AG04450 (cell line): ENCODE measurements at regions not wholly inside any gene's neighbourhood (a gene's known extent, or its start where the extent isn't known, plus 50 kb on each side); places are given as distances from the start of the nearest gene placed in this dataset.
"Not testable (repeated sequence)": the region's sequence is repeated elsewhere in the genome, so short reads cannot be mapped to it uniquely, and the experiment has no call there.

ENCODE experiments used
- CTCF ChIA-PET: fragments of 300-600, 350-600 bp; formaldehyde crosslinking; extraction: SDS; loops from one replicate; lab custom pipeline; 2022; ENCODE audit warnings: antibody characterized with exemption, inconsistent platforms; lab: Charles Lee
- POLR2A ChIA-PET: fragments of 350-600 bp; formaldehyde crosslinking; extraction: SDS; loops from one replicate; lab custom pipeline; 2021; ENCODE audit warnings: antibody characterized with exemption, inconsistent platforms; lab: Yijun Ruan, JAX
- DNase-seq: peaks from one replicate; pipeline ENCODE4 v3.0.0-alpha.2; 2011; ENCODE audit warnings: low read depth, low spot score
- H3K27ac ChIP-seq: one replicate; pipeline ENCODE4 v1.5.1; 2012; ENCODE audit warnings: low read depth, low read length, control low read depth
- H3K27me3 ChIP-seq: one replicate; pipeline ENCODE4 v1.6.0; 2012; ENCODE audit warnings: low read length; ENCODE audit not compliant: control insufficient read depth, insufficient read depth
- H3K4me3 ChIP-seq: 2 replicates; pipeline ENCODE4 v1.5.1; 2011; ENCODE audit warnings: mild to moderate bottlenecking, low read depth, low read length, control low read depth
- H3K9me3 ChIP-seq: 2 replicates; pipeline ENCODE4 v1.5.1; 2012; ENCODE audit warnings: low read length; ENCODE audit not compliant: control insufficient read depth, insufficient read depth
- TF ChIP-seq, protein P1 (sequence below): IDR thresholded peaks from 2 replicates; pipeline ENCODE4 v1.5.1; 2011; ENCODE audit warnings: low read depth, low read length, control low read depth, inconsistent platforms

DNA sequence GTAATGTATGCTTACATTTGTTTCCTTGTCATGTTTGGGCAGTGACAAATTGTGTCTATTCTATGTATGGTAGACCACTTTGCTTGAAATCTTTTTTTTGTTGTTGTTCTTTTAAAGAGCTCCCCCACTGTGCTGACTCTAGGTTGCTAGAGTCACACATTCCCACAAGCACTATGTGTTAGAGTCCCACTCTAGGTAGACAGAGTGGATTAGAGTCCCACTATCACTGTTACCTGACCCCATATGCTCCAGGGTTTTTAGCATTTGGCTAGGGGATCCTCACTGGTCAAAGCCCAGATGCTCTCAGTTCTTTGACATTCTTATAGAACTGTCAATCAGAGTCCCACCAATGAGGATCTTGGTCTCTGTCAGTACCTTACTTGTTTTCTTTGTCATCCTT lies 111.2 kb upstream of the TMSB4Y start:
- Histone ChIP-seq H3K27ac (no peak overlapping the region), H3K4me3 (no peak overlapping the region), H3K9me3 (no peaks in the 10 kb centered on the region), H3K27me3 (no peaks in the 10 kb centered on the region)
- CTCF ChIA-PET = no interaction called here
- POLR2A ChIA-PET = no interaction called here
- TF ChIP-seq, protein P1, sequence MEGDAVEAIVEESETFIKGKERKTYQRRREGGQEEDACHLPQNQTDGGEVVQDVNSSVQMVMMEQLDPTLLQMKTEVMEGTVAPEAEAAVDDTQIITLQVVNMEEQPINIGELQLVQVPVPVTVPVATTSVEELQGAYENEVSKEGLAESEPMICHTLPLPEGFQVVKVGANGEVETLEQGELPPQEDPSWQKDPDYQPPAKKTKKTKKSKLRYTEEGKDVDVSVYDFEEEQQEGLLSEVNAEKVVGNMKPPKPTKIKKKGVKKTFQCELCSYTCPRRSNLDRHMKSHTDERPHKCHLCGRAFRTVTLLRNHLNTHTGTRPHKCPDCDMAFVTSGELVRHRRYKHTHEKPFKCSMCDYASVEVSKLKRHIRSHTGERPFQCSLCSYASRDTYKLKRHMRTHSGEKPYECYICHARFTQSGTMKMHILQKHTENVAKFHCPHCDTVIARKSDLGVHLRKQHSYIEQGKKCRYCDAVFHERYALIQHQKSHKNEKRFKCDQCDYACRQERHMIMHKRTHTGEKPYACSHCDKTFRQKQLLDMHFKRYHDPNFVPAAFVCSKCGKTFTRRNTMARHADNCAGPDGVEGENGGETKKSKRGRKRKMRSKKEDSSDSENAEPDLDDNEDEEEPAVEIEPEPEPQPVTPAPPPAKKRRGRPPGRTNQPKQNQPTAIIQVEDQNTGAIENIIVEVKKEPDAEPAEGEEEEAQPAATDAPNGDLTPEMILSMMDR = no peak
- no peak for DNase-seq

DNA sequence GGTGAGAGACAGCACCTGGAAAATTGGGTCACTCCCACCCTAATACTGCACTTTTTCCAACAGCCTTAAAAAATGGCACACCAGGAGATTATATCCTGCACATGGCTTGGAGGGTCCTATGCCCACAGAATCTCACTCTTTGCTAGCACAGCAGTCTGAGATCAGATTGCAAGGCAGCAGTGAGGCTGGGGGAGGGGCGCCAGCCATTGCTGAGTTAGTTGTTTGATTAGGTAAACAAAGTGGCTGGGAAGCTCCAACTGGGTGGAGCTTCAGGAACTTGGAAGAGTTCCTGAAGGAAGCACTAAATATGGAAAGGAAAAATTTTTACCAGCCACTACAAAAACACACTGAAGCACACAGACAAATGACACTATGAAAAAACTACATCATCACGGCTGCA lies 91.1 kb upstream of the UTY start:
- CTCF ChIA-PET, POLR2A ChIA-PET, H3K4me3 ChIP-seq, H3K27ac ChIP-seq, DNase-seq, H3K9me3 ChIP-seq, H3K27me3 ChIP-seq: not testable (repeated sequence)

DNA sequence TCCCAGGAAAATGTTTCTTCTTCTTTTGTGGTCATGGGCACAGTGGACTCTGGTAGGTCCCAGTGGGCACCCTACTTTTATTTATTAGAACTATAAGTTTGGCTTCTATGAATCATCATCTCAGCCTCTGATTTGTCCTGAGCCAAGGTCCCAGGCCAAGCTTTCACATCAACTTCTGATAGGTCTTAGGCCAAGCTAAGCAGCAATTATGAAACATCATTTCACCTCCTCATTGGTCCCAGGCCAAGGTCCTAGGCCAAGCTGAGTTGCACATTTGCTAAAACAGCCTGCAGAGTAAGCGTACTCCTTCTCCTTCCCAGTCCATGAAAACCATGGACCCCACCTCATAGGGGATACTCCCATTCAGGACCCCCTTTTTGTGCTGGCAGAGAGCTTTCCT lies 87.4 kb upstream of the UTY start:
- Histone ChIP-seq H3K4me3 (no peak overlapping the region), H3K27ac (no peak overlapping the region), H3K27me3 (no peaks in the 10 kb centered on the region), H3K9me3 (no peaks in the 10 kb centered on the region)
- ChIA-PET CTCF (no interaction called here), POLR2A (no interaction called here)
- DNase-seq = no peak
- TF ChIP-seq, protein P1 = no peak

DNA sequence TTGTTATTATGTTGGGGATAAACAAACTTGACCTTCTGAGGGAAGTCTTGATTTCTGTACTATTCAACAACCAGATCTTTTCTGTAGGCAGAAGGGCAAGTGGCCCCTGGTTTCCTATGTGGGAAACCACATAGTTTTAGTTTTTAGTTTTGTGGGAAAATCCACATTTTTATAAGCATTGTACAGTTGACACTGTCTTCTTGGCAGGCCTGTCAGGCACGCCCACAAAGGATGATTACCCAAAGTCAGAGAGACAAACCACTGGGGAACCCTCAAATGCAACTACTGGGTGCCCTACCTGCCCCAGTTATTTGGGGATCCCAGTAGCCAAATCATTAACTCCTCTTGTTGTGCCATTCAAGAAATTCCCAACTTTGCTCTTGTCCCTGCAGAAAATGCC lies 75.1 kb upstream of the UTY start:
- no peak overlapping the region for H3K27ac ChIP-seq
- H3K9me3 ChIP-seq = no peaks in the 10 kb centered on the region
- CTCF ChIA-PET = no interaction called here
- DNase-seq = no peak
- no peak overlapping the region for H3K4me3 ChIP-seq
- TF ChIP-seq, protein P1 = no peak
- POLR2A ChIA-PET = no interaction called here
- no peaks in the 10 kb centered on the region for H3K27me3 ChIP-seq

DNA sequence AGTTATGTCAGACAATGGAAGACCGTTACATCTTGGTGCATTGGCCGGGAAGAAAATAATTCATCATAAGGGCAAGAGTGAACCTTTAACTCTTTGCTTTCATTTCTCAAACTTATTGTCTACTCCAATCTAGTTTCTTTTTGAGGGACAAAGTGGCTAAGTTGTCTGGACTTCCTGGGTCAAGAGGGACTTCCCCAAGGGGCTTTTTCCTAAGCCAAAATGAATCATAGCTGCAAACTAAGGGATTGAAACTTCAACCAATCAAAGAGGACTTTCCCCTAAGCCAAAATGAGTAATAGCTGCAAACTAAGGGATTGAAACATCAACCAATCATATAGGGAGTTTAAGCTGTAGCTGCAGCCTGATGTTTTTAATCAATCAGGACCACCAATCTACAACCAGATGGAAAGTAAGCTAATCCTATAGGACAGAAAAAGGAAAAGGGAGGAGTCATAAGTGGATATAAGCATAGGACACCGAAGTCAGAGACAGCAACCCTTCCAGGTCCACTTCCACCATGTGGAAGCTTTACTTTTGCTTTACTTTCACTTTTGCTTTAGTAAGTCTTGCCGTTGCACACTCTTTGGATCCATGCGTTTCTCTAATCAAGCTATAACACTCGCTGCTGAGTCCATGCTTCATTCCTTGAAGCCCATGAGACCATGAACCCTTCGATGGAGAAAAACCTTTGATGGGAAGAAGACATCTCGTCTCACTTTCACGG lies 72.7 kb upstream of the UTY start:
- no peaks in the 10 kb centered on the region for H3K9me3 ChIP-seq
- peak overlapping the region; percentile 25; the same call in 1 of the 2 replicates for H3K4me3 ChIP-seq
- TF ChIP-seq, protein P1 = no peak
- POLR2A ChIA-PET = no interaction called here
- no peak for DNase-seq
- H3K27me3 ChIP-seq = no peaks in the 10 kb centered on the region
- no peak overlapping the region for H3K27ac ChIP-seq
- CTCF ChIA-PET = interaction anchor here (0.6 kb wide), 1 partner anchor 1447 kb away, joined by 3 read pairs; no protein-coding TSS in a partner anchor
